ENCODE measurements at regions not wholly inside any gene's neighbourhood (a gene's known extent, or its start where the extent isn't known, plus 50 kb on each side); places are given as distances from the start of the nearest gene placed in this dataset.

DNA sequence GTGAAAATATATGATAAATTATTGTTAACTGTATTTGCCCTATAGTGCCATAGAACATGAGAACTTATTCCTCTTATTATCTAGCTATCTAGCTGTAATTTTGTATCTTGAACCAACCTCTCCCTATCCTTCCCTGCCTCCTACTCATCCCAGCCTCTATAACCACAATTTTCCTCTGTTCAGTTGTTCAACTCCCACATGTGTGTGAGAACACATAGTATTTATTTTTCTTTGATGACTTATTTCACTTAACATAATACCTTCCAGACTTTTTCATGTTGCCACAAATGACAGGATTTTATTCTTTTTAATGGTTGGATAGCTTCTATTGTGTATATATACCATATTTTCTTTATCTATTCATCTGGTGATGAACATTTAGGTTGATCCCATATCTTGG, 85.4 kb upstream of the SUCLG2 start:
- TF ChIP-seq, protein P1, sequence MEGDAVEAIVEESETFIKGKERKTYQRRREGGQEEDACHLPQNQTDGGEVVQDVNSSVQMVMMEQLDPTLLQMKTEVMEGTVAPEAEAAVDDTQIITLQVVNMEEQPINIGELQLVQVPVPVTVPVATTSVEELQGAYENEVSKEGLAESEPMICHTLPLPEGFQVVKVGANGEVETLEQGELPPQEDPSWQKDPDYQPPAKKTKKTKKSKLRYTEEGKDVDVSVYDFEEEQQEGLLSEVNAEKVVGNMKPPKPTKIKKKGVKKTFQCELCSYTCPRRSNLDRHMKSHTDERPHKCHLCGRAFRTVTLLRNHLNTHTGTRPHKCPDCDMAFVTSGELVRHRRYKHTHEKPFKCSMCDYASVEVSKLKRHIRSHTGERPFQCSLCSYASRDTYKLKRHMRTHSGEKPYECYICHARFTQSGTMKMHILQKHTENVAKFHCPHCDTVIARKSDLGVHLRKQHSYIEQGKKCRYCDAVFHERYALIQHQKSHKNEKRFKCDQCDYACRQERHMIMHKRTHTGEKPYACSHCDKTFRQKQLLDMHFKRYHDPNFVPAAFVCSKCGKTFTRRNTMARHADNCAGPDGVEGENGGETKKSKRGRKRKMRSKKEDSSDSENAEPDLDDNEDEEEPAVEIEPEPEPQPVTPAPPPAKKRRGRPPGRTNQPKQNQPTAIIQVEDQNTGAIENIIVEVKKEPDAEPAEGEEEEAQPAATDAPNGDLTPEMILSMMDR (IDR thresholded peaks at IDR 0.05; ENCODE audit: low read length), result no peak
- TF ChIP-seq EZH2 (IDR thresholded peaks at IDR 0.05; ENCODE audit: borderline replicate concordance, low read length), result no peak

Data from OCI-LY1 (cell line).